MM.1S (cell line): ENCODE measurements at regions not wholly inside any gene's neighbourhood (a gene's known extent, or its start where the extent isn't known, plus 50 kb on each side); places are given as distances from the start of the nearest gene placed in this dataset.
"Not testable (repeated sequence)": the region's sequence is repeated elsewhere in the genome, so short reads cannot be mapped to it uniquely, and the experiment has no call there.

Experiments used
- DNase-seq: peaks from one replicate; pipeline ENCODE4 v3.0.0-alpha.2; 2015
- H2AFZ ChIP-seq: fragments of 300-600 bp; sonication (generic); 2 replicates; pipeline ENCODE4 v1.6.0; 2016; ENCODE audit warnings: antibody characterized with exemption, low read length
- H3F3A ChIP-seq: fragments of 300-600 bp; sonication (generic); 2 replicates; pipeline ENCODE4 v1.6.1; 2016; ENCODE audit warnings: mild to moderate bottlenecking, antibody characterized with exemption, low read length, moderate library complexity, mixed read lengths; ENCODE audit not compliant: insufficient read depth
- H3K27ac ChIP-seq: fragments of 300-600 bp; sonication (generic); 2 replicates; pipeline ENCODE4 v1.5.1; 2016; ENCODE audit warnings: mild to moderate bottlenecking, low read length
- H3K27me3 ChIP-seq: fragments of 300-600 bp; sonication (generic); replicated peaks from 2 replicates; pipeline ENCODE4 v1.6.0; 2016; ENCODE audit warnings: low read length; ENCODE audit not compliant: insufficient read depth
- H3K36me3 ChIP-seq: fragments of 300-600 bp; sonication (generic); replicated peaks from 2 replicates; pipeline ENCODE4 v1.6.1; 2016; ENCODE audit warnings: mild to moderate bottlenecking, low read length, mixed read lengths; ENCODE audit not compliant: insufficient read depth
- H3K4me1 ChIP-seq: fragments of 300-600 bp; sonication (generic); 2 replicates; pipeline ENCODE4 v1.6.1; 2016; ENCODE audit warnings: low read length, mixed read lengths
- H3K4me2 ChIP-seq: fragments of 300-600 bp; sonication (generic); 2 replicates; pipeline ENCODE4 v1.6.0; 2016; ENCODE audit warnings: low read depth, low read length
- H3K4me3 ChIP-seq: fragments of 300-600 bp; sonication (generic); 2 replicates; pipeline ENCODE4 v1.5.1; 2016; ENCODE audit warnings: low read length, mixed read lengths
- H3K79me2 ChIP-seq: fragments of 300-600 bp; sonication (generic); 2 replicates; pipeline ENCODE4 v1.6.1; 2016; ENCODE audit warnings: mixed run types, low read length, mixed read lengths
- H3K9ac ChIP-seq: fragments of 300-600 bp; sonication (generic); 2 replicates; pipeline ENCODE4 v1.6.1; 2016; ENCODE audit warnings: low read length, mixed read lengths
- H3K9me2 ChIP-seq: fragments of 300-600 bp; sonication (generic); replicated peaks from 2 replicates; pipeline ENCODE4 v1.6.1; 2016; ENCODE audit warnings: mild to moderate bottlenecking, low read length, mixed read lengths; ENCODE audit not compliant: insufficient read depth
- H3K9me3 ChIP-seq: fragments of 300-600 bp; sonication (generic); replicated peaks from 2 replicates; pipeline ENCODE4 v1.6.1; 2016; ENCODE audit warnings: mild to moderate bottlenecking, low read length, mixed read lengths; ENCODE audit not compliant: insufficient read depth
- H4K20me1 ChIP-seq: fragments of 300-600 bp; sonication (generic); 2 replicates; pipeline ENCODE4 v1.6.1; 2016; ENCODE audit warnings: mild to moderate bottlenecking, low read length, moderate library complexity, mixed read lengths; ENCODE audit not compliant: insufficient read depth
- EZH2 ChIP-seq: fragments of 300-600 bp; sonication (generic); optimal IDR thresholded peaks from 2 replicates; pipeline ENCODE3; 2017; ENCODE audit warnings: low read depth, mild to moderate bottlenecking, antibody characterized with exemption, low read length, mixed read lengths
- EZH2phosphoT487 ChIP-seq: fragments of 300-600 bp; sonication (generic); IDR thresholded peaks from 2 replicates; pipeline ENCODE4 v1.6.1; 2018; ENCODE audit warnings: antibody characterized with exemption, low read length
- TF ChIP-seq, protein P1 (sequence below): fragments of 300-600 bp; sonication (generic); IDR thresholded peaks from 2 replicates; pipeline ENCODE4 v1.5.1; 2016; ENCODE audit warnings: antibody characterized with exemption, low read length, mixed read lengths

DNA sequence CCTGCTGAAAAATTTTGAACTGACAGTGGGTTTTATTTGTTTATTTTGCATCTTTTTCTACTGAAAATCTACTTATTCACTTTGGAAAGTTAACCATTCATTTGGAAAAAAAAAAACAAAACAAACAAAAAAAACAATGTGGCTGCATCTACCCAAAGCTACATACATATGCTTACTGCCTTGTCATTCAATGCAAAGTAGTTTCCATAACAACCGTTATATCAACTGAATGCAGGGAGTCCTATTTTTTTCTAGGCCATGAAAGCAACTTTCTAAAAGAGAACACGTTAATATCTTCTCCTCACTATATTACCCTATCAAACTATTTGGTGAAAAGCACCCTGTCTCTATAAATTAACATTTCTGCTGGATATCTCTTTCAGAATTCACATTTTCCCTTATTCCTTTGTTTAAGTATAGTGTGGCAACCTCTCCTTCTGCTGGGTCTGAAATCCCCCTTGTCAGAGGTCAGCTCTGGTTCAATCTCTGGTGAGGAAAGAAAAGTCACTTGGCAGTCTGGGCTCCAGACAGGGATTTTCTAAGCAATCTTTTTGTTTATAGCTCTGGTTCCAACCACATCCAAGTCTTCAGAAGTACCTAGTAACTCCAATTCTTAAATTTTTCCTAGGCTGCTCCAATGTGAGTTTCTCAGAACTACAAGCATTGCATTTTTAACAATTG is 528.4 kb upstream of the TOM1L1 start:
- H3K36me3 ChIP-seq = no peaks in the 10 kb centered on the region
- H3K4me2 ChIP-seq = no peak overlapping the region
- no peaks in the 10 kb centered on the region for H4K20me1 ChIP-seq
- no peaks in the 10 kb centered on the region for H3K79me2 ChIP-seq
- no peak overlapping the region for H3K27ac ChIP-seq
- no peaks in the 10 kb centered on the region for H3F3A ChIP-seq
- no peak overlapping the region for H3K9ac ChIP-seq
- H3K27me3 ChIP-seq = no peaks in the 10 kb centered on the region
- no peaks in the 10 kb centered on the region for H3K9me2 ChIP-seq
- H3K9me3 ChIP-seq = no peaks in the 10 kb centered on the region
- DNase-seq = no peak
- no peak for TF ChIP-seq EZH2
- TF ChIP-seq, protein P1, sequence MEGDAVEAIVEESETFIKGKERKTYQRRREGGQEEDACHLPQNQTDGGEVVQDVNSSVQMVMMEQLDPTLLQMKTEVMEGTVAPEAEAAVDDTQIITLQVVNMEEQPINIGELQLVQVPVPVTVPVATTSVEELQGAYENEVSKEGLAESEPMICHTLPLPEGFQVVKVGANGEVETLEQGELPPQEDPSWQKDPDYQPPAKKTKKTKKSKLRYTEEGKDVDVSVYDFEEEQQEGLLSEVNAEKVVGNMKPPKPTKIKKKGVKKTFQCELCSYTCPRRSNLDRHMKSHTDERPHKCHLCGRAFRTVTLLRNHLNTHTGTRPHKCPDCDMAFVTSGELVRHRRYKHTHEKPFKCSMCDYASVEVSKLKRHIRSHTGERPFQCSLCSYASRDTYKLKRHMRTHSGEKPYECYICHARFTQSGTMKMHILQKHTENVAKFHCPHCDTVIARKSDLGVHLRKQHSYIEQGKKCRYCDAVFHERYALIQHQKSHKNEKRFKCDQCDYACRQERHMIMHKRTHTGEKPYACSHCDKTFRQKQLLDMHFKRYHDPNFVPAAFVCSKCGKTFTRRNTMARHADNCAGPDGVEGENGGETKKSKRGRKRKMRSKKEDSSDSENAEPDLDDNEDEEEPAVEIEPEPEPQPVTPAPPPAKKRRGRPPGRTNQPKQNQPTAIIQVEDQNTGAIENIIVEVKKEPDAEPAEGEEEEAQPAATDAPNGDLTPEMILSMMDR = no peak
- TF ChIP-seq EZH2phosphoT487 = no peak
- no peaks in the 10 kb centered on the region for H3K4me1 ChIP-seq
- H3K4me3 ChIP-seq = no peak overlapping the region
- H2AFZ ChIP-seq = no peak overlapping the region

DNA sequence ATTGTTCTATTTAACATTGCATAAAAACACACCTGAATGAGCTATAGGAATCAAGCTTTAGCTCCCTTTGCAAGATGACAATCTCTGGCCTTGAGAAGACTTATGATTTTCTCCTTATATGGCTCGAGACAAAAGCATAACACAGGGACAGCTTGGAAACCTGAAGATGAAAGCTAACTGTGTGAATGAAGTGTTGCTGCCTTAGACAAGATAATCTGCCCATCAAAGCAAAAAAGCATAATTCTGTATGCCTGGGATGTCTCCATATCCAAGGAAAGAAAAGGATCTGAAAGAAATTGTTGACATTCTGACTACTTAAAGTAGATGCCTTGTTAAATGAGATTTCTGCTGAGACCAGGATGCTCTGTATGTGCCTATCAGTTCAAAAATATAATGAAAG is 526.7 kb upstream of the TOM1L1 start:
- Histone ChIP-seq H2AFZ (no peak overlapping the region), H3K27me3 (no peaks in the 10 kb centered on the region), H3K9me3 (no peaks in the 10 kb centered on the region), H3F3A (no peaks in the 10 kb centered on the region), H3K4me3 (no peak overlapping the region), H3K27ac (no peak overlapping the region), H3K9ac (no peak overlapping the region), H3K36me3 (no peaks in the 10 kb centered on the region), H3K79me2 (no peaks in the 10 kb centered on the region), H4K20me1 (no peaks in the 10 kb centered on the region), H3K4me2 (no peak overlapping the region), H3K4me1 (no peaks in the 10 kb centered on the region), H3K9me2 (no peaks in the 10 kb centered on the region)
- TF ChIP-seq, protein P1 = no peak
- no peak for TF ChIP-seq EZH2phosphoT487
- TF ChIP-seq EZH2 = no peak
- DNase-seq = no peak

DNA sequence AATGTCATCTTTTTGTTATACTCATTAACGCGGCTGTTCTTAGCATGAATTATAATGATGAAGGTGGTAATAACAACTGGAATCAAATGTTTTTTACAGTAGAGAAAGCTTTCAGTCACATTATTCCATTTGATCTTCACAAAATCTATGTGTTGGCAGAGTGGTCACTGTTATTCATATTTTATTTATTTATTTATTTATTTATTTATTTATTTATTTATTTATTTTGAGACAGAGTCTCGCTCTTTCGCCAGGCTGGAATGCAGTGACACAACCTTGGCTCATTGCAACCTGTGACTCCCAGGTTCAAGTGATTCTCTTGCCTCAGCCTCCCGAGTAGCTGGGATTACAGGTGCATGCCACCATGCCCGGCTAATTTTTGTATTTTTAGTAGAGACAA is 524.2 kb upstream of the TOM1L1 start:
- not testable (repeated sequence) for H4K20me1 ChIP-seq, DNase-seq, H3K4me3 ChIP-seq, H3K4me1 ChIP-seq, H3F3A ChIP-seq, H3K9me2 ChIP-seq, H3K27me3 ChIP-seq, H3K9me3 ChIP-seq, H3K79me2 ChIP-seq, H3K36me3 ChIP-seq, H3K27ac ChIP-seq, H3K4me2 ChIP-seq, H3K9ac ChIP-seq, H2AFZ ChIP-seq

DNA sequence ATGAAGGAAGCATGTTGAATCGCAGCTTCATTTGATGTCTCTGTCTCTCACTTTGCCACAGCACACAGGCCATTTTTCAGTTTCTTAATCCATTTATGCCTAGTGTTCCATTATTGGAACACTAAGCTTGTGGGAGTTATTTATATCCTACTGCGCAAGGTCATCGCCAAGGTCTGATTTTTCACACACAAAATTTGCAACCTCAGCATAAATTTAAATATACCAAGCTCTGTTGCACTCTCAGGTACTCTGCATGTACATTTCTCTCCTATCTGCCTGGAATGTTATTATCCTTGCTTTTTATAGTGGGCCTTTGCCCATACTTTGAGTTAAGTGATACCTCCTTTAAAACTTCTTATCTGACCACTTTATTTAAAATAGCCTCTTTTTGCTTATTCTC is 519.2 kb upstream of the TOM1L1 start:
- Histone ChIP-seq H3K27ac (no peak overlapping the region), H3K79me2 (no peaks in the 10 kb centered on the region), H3K4me1 (no peaks in the 10 kb centered on the region), H3K36me3 (no peaks in the 10 kb centered on the region), H3K27me3 (no peaks in the 10 kb centered on the region), H3K9ac (no peak overlapping the region), H3F3A (no peaks in the 10 kb centered on the region), H2AFZ (no peak overlapping the region), H3K4me2 (no peak overlapping the region), H4K20me1 (no peaks in the 10 kb centered on the region), H3K9me2 (no peaks in the 10 kb centered on the region), H3K4me3 (no peak overlapping the region), H3K9me3 (no peaks in the 10 kb centered on the region)
- no peak for DNase-seq
- TF ChIP-seq, protein P1 = no peak
- no peak for TF ChIP-seq EZH2
